GM23338 (cell line): ENCODE measurements at regions not wholly inside any gene's neighbourhood (a gene's known extent, or its start where the extent isn't known, plus 50 kb on each side); places are given as distances from the start of the nearest gene placed in this dataset.

Source experiments
- ATAC-seq: fragments of 200-7000 bp; cut with Tn5 transposase; 3 replicates; pipeline ENCODE4 v1.9.1; 2020
- DNase-seq: peaks from one replicate; pipeline ENCODE4 v3.0.0-alpha.2; 2015; ENCODE audit warnings: low spot score
- H2AFZ ChIP-seq: fragments of 200-600 bp; sonication (generic); 2 replicates; pipeline ENCODE4 v1.8.0; 2016; ENCODE audit warnings: antibody characterized with exemption, mild to moderate bottlenecking, moderate library complexity
- H3F3A ChIP-seq: fragments of 200-600 bp; sonication (generic); replicated peaks from 2 replicates; pipeline ENCODE4 v1.8.0; 2017; ENCODE audit warnings: antibody characterized with exemption, mixed run types, low read depth
- H3K27ac ChIP-seq: fragments of 200-600 bp; sonication (generic); 2 replicates; pipeline ENCODE4 v1.6.1; 2016; ENCODE audit warnings: low read depth
- H3K27me3 ChIP-seq: fragments of 200-600 bp; sonication (generic); 2 replicates; pipeline ENCODE4 v1.8.0; 2016; ENCODE audit warnings: mild to moderate bottlenecking, mixed run types, moderate library complexity; ENCODE audit not compliant: insufficient read depth
- H3K36me3 ChIP-seq: fragments of 200-600 bp; sonication (generic); 2 replicates; pipeline ENCODE4 v1.8.0; 2016; ENCODE audit warnings: mild to moderate bottlenecking; ENCODE audit not compliant: insufficient read depth
- H3K4me1 ChIP-seq: fragments of 200-600 bp; sonication (generic); 2 replicates; pipeline ENCODE4 v1.8.0; 2016; ENCODE audit warnings: mild to moderate bottlenecking, moderate library complexity; ENCODE audit not compliant: insufficient read depth
- H3K4me2 ChIP-seq: fragments of 200-600 bp; sonication (generic); 2 replicates; pipeline ENCODE4 v1.7.1; 2017; ENCODE audit warnings: mixed run types
- H3K4me3 ChIP-seq: fragments of 200-600 bp; sonication (generic); 2 replicates; pipeline ENCODE4 v1.6.1; 2016; ENCODE audit warnings: mixed run types
- H3K79me2 ChIP-seq: fragments of 200-600 bp; sonication (generic); replicated peaks from 2 replicates; pipeline ENCODE4 v1.8.0; 2017; ENCODE audit warnings: mild to moderate bottlenecking; ENCODE audit not compliant: insufficient read depth
- H3K9me2 ChIP-seq: fragments of 200-600 bp; sonication (generic); 2 replicates; pipeline ENCODE4 v1.8.0; 2017; ENCODE audit not compliant: insufficient read depth
- H4K20me1 ChIP-seq: fragments of 200-600 bp; sonication (generic); replicated peaks from 2 replicates; pipeline ENCODE4 v1.8.0; 2017; ENCODE audit warnings: mild to moderate bottlenecking; ENCODE audit not compliant: insufficient read depth
- H3K27ac Mint-ChIP-seq: 2 replicates; pipeline ENCODE4 v1.8.0; 2020; ENCODE audit warnings: inconsistent platforms, mild to moderate bottlenecking, moderate library complexity, mixed read lengths
- H3K27me3 Mint-ChIP-seq: 3 replicates; pipeline ENCODE4 v1.8.0; 2022; ENCODE audit warnings: low read depth, mild to moderate bottlenecking, moderate library complexity, mixed read lengths, inconsistent platforms; ENCODE audit not compliant: insufficient read depth, poor library complexity
- H3K36me3 Mint-ChIP-seq: 3 replicates; pipeline ENCODE4 v1.8.0; 2021; ENCODE audit warnings: low read depth, mild to moderate bottlenecking, inconsistent platforms, moderate library complexity, mixed read lengths
- H3K4me1 Mint-ChIP-seq: 3 replicates; pipeline ENCODE4 v1.8.0; 2020; ENCODE audit warnings: mild to moderate bottlenecking, inconsistent platforms, mixed read lengths
- H3K4me3 Mint-ChIP-seq: 3 replicates; pipeline ENCODE4 v1.8.0; 2021; ENCODE audit warnings: moderate library complexity, mild to moderate bottlenecking, inconsistent platforms, mixed read lengths
- H3K9me3 Mint-ChIP-seq: 3 replicates; pipeline ENCODE4 v1.8.0; 2020; ENCODE audit warnings: moderate library complexity, mild to moderate bottlenecking, inconsistent platforms, mixed read lengths
- CREB1 ChIP-seq: fragments of 250-450 bp; sonication (Bioruptor Pico); IDR thresholded peaks from 2 replicates; pipeline ENCODE4 v1.5.0; 2020; ENCODE audit warnings: low read depth, mild to moderate bottlenecking, moderate library complexity
- CTCF ChIP-seq, 2 experiments: fragments of 200-600 bp in 1 of 2; sonication (generic) in 1 of 2; conservative IDR thresholded peaks; 2 replicates each; pipeline versions ENCODE4 v1.5.1 to v1.6.1; 2016 to 2017; ENCODE audit warnings: antibody characterized with exemption in 2 of 2, low read depth in 2 of 2, mild to moderate bottlenecking in 2 of 2, moderate library complexity in 1 of 2
- ETS1 ChIP-seq: IDR thresholded peaks from 2 replicates; pipeline ENCODE4 v1.6.1; 2016; ENCODE audit warnings: antibody characterized with exemption
- EZH2phosphoT487 ChIP-seq: fragments of 200-600 bp; sonication (generic); IDR thresholded peaks from one replicate; pipeline ENCODE4 v1.8.1; 2018; ENCODE audit warnings: antibody characterized with exemption; ENCODE audit not compliant: unreplicated experiment
- JUNB ChIP-seq: IDR thresholded peaks from one replicate; pipeline ENCODE4 v1.6.1; 2016; ENCODE audit warnings: antibody characterized with exemption; ENCODE audit not compliant: unreplicated experiment
- POLR2AphosphoS5 ChIP-seq: IDR thresholded peaks from 2 replicates; pipeline ENCODE4 v1.6.1; 2016; ENCODE audit warnings: antibody characterized with exemption, low read depth
- REST ChIP-seq: IDR thresholded peaks from one replicate; pipeline ENCODE4 v1.6.1; 2018; ENCODE audit warnings: antibody characterized with exemption; ENCODE audit not compliant: unreplicated experiment
- ZNF114 ChIP-seq: fragments of 250-450 bp; sonication (Bioruptor Pico); IDR thresholded peaks from 2 replicates; pipeline ENCODE4 v1.5.0; 2020; ENCODE audit warnings: mild to moderate bottlenecking, moderate library complexity
- ZNF462 ChIP-seq: fragments of 250-450 bp; sonication (Bioruptor Pico); IDR thresholded peaks from 2 replicates; pipeline ENCODE4 v1.5.0; 2020; ENCODE audit warnings: mild to moderate bottlenecking, moderate library complexity

- TF ChIP-seq REST = no peak
- no peak for TF ChIP-seq CREB1
Measured at GRCh38 chr6:48249071-48249470, 138.1 kb upstream of the PTCHD4 start (continued).

GRCh38 chr6:48243071-48243470 is 132.1 kb upstream of the PTCHD4 start:
- H3K27ac ChIP-seq = no peak overlapping the region
- H3K27me3 ChIP-seq = no peaks in the 10 kb centered on the region
- no peaks in the 10 kb centered on the region for H4K20me1 ChIP-seq
- H2AFZ ChIP-seq = no peak overlapping the region
- ATAC-seq (no peak), DNase-seq (no peak)
- H3K36me3 ChIP-seq = no peaks in the 10 kb centered on the region
- H3K9me2 ChIP-seq = no peaks in the 10 kb centered on the region
- H3K4me3 ChIP-seq = no peak overlapping the region
- H3K4me1 Mint-ChIP-seq = peaks cover 19% of the 10 kb centered on the region
- H3K27me3 Mint-ChIP-seq = no peaks in the 10 kb centered on the region
- H3K79me2 ChIP-seq = no peaks in the 10 kb centered on the region
- H3K4me2 ChIP-seq = no peak overlapping the region
- peaks cover 16% of the 10 kb centered on the region; the same call in 1 of the 2 replicates for H3K4me1 ChIP-seq
- no peaks in the 10 kb centered on the region for H3F3A ChIP-seq
- no peaks in the 10 kb centered on the region for H3K36me3 Mint-ChIP-seq
- no peaks in the 10 kb centered on the region for H3K9me3 Mint-ChIP-seq
- no peak overlapping the region for H3K27ac Mint-ChIP-seq
- H3K4me3 Mint-ChIP-seq = no peak overlapping the region
- no peak for TF ChIP-seq ZNF114 (CRISPR knock-in tag)
- no peak for TF ChIP-seq CREB1
- TF ChIP-seq POLR2AphosphoS5 = no peak
- TF ChIP-seq ETS1 = no peak
- no peak for TF ChIP-seq JUNB
- no peak for TF ChIP-seq ZNF462 (CRISPR knock-in tag)
- TF ChIP-seq EZH2phosphoT487 = no peak
- no peak for TF ChIP-seq CTCF (conservative IDR thresholded peaks at IDR 0.05; ENCODE audit: low read depth in 2 of 2)
- no peak for TF ChIP-seq REST
